Kidney (tissue), 13 donors: ENCODE measurements at regions not wholly inside any gene's neighbourhood (a gene's known extent, or its start where the extent isn't known, plus 50 kb on each side); places are given as distances from the start of the nearest gene placed in this dataset.

ENCODE experiments used
- DNase-seq, 5 donors: peaks; one replicate each; pipeline ENCODE4 v3.0.0-alpha.2; 2013 to 2020
- FAIRE-seq: peaks from 2 replicates; lab custom pipeline; 2012; peaks lifted over from hg19 to GRCh38; lab: Jason Lieb, UNC
- H3K27ac ChIP-seq, 2 donors: one replicate each; pipeline ENCODE4 v1.7.0; 2013; ENCODE audit warnings: low read depth in 2 of 2, low read length in 2 of 2, inconsistent platforms in 1 of 2
- H3K27me3 ChIP-seq: one replicate; pipeline ENCODE4 v1.7.1; 2013; ENCODE audit warnings: low read length, inconsistent platforms; ENCODE audit not compliant: control insufficient read depth, insufficient read depth
- H3K36me3 ChIP-seq, 3 donors: one replicate each; pipeline versions ENCODE4 v1.7.0 to v1.7.1; 2013; ENCODE audit warnings: low read length in 3 of 3, control low read depth in 1 of 3, inconsistent platforms in 1 of 3; ENCODE audit not compliant: insufficient read depth in 3 of 3, control insufficient read depth in 2 of 3
- H3K4me1 ChIP-seq, 3 donors: one replicate each; pipeline versions ENCODE4 v1.7.0 to v1.7.1; 2013; ENCODE audit warnings: low read length in 3 of 3, inconsistent platforms in 1 of 3, low read depth in 1 of 3; ENCODE audit not compliant: control insufficient read depth in 2 of 3, insufficient read depth in 2 of 3
- H3K4me3 ChIP-seq, 3 donors: one replicate each; pipeline versions ENCODE4 v1.7.0 to v1.8.1; 2013; ENCODE audit warnings: low read length in 3 of 3, control low read depth in 1 of 3, inconsistent platforms in 1 of 3
- H3K9ac ChIP-seq, 3 donors: one replicate each; pipeline versions ENCODE4 v1.7.0 to v1.7.1; 2013; ENCODE audit warnings: low read length in 3 of 3, control low read depth in 1 of 3, inconsistent platforms in 1 of 3
- H3K9me3 ChIP-seq, 3 donors: one replicate each; pipeline versions ENCODE4 v1.7.0 to v1.7.1; 2013; ENCODE audit warnings: low read length in 3 of 3, control low read depth in 1 of 3, inconsistent platforms in 1 of 3; ENCODE audit not compliant: control insufficient read depth in 2 of 3, insufficient read depth in 1 of 3
- CTCF ChIP-seq: IDR thresholded peaks from 3 replicates; pipeline ENCODE4 v1.5.1; 2012; ENCODE audit warnings: mild to moderate bottlenecking, moderate library complexity, borderline replicate concordance; ENCODE audit not compliant: insufficient read depth; ENCODE audit errors: extremely low read depth
- intact Hi-C: fragments of 100-400 bp; cut with DNase I; formaldehyde crosslinking; loops from one replicate; pipeline ENCODE4 v1.11.1; 2022
- donor health status: control.
- donor health status: control.
- donor health status: control.
- donor health status: control.
- donor health status: control.
- donor health status: DM: yes; HTN: yes; CAD: no.
- donor health status: Normal renal cell carcinoma (clear cell type).

- H3K27me3 ChIP-seq: no peaks in the 10 kb centered on the region
- no peak for FAIRE-seq
- DNase-seq: no peak
- no peak overlapping the region for H3K9ac ChIP-seq
- no peaks in the 10 kb centered on the region for H3K9me3 ChIP-seq
- H3K27ac ChIP-seq: peak overlapping the region in 1 of 2 donors; percentile 56
- H3K4me3 ChIP-seq: no peak overlapping the region
- no peak for TF ChIP-seq CTCF
- no peaks in the 10 kb centered on the region for H3K36me3 ChIP-seq
- intact Hi-C loops: no loop called here
- H3K4me1 ChIP-seq: peaks cover 0 to 6% (median 0%) of the 10 kb centered on the region in 3 donors
Measured at GRCh38 chr1:234874291-234875288, 254.0 kb downstream of the TOMM20 start.

DNA sequence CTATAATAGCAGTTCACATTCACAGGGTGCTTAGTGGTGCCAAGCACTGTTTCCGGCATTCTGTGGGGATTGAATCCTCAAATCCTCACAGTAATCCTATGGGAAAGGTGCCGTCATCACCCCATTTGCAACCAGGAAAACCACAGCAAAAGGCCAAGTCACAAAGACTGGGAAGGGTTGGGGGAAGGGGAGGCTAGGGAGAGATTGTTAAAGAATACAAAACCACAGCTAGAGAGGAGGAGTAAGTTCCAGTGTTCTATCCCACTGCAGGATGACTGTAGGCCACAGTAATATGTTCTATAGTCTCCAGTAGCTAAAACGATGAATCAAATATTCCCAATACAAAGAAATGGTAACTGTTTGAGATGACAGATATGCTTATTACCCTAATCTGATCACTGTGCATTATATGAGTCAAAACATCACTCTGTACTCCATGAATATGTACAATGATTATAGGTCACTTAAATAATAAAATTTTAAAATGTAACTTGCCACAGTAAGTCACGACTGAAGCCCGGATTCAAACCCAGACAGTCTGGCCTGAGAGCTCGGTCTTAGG, 256.8 kb downstream of the TOMM20 start:
- Histone ChIP-seq H3K36me3 (no peaks in the 10 kb centered on the region), H3K27ac (no peak overlapping the region), H3K4me1 (peaks cover 0 to 12% (median 0%) of the 10 kb centered on the region in 3 donors), H3K9ac (no peak overlapping the region), H3K27me3 (no peaks in the 10 kb centered on the region), H3K4me3 (no peak overlapping the region), H3K9me3 (no peaks in the 10 kb centered on the region)
- intact Hi-C loops: no loop called here
- FAIRE-seq: no peak
- DNase-seq: no peak
- TF ChIP-seq CTCF: no peak

- Histone ChIP-seq H3K9me3 (no peaks in the 10 kb centered on the region), H3K36me3 (no peaks in the 10 kb centered on the region), H3K4me3 (no peak overlapping the region), H3K27ac (no peak overlapping the region), H3K4me1 (peaks cover 0 to 12% (median 0%) of the 10 kb centered on the region in 3 donors), H3K9ac (no peak overlapping the region), H3K27me3 (no peaks in the 10 kb centered on the region)
- no peak for TF ChIP-seq CTCF
- intact Hi-C loops: no loop called here
- FAIRE-seq (no peak), DNase-seq (peak in 1 of 5 donors; percentile 30)
Measured at GRCh38 chr1:234871039-234871709, 257.5 kb downstream of the TOMM20 start.
